ENCODE measurements at regions not wholly inside any gene's neighbourhood (a gene's known extent, or its start where the extent isn't known, plus 50 kb on each side); places are given as distances from the start of the nearest gene placed in this dataset.
"Not testable (repeated sequence)": the region's sequence is repeated elsewhere in the genome, so short reads cannot be mapped to it uniquely, and the experiment has no call there.

DNA sequence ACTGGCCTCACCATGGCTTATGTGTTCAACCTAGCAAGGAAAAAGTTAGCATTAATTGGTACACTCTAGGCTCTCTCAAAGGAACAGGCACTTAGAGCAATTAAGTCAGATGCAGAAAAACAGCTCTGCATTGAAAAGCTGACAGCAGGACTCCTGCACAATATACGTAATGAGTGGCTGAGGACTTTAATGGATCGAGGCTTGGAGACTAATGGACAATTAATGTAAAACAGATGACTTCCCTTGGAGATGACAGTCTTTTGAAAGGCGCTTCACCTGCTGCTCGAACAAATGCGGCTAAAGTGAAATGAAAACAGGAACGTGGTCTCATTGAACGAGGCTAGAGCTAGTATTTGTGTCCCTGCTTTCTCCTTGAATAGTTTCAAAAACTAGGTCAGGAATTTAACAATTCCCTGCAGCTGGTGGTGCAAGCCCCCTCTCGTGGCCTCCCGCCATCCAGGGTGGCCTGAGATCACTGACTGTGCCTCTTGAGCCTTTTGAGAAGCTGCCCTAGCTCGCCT is 137.1 kb downstream of the ELOVL4 start:
- DNase-seq (ENCODE audit: low read depth): no peak

- DNase-seq (ENCODE audit: low read depth): no peak
Observed at GRCh38 chr6:79808921-79809320, 138.4 kb downstream of the ELOVL4 start.

DNA sequence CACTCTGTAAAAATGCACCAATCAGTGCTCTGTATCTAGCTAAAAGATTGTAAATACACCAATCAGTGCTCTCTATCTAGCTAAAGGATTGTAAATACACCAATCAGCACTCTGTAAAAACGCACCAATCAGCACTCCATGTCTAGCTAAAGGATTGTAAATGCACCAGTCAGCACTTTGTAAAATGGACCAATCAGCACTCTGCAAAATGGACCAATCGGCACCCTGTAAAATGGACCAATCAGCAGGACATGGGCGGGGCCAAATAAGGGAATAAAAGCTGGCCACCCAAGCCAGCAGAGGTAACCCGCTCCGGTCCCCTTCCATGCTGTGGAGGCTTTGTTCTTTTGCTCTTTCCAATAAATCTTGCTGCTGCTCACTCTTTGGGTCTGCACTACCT is 140.7 kb downstream of the ELOVL4 start:
- DNase-seq (ENCODE audit: low read depth): not testable (repeated sequence)

DNA sequence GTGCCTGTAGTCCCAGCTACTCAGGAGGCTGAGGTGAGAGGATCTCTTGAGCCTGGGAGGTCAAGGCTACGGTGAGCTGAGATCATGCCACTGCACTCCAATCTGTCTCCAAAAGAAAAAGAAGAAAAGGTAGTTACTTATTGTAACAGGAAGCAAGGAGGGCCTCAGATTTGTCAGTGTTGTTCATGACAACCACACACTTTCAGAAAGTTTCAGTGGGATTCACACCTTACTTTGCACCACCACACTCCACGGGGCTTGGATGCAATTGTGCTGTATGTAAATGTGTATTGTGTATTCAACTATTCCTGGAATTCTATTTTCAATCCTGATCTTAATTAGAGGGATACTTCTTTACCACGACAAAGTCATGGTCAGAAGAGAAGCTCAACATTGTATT is 142.6 kb downstream of the ELOVL4 start:
- DNase-seq (ENCODE audit: low read depth): no peak

DNA sequence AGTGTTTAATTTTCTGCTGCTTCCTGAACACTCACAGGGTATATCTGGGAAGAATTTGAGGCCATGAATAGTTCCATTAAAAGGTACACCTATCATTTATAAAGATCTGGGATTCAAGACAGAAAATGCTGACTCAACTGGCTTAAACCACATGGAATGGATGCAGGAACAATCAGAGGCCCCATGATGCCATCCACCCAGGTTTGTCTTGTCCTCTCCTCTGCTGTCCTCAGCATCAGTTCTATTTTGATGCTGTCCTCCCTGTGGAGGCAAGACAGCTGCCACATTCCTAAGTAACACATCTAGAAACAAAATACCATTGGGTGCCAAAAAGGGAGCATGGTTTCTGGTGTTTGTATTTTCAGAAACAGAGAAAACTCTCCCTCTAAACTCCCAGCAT is 143.4 kb downstream of the ELOVL4 start:
- DNase-seq (ENCODE audit: low read depth): no peak

- DNase-seq (ENCODE audit: low read depth): no peak
Observed at GRCh38 chr6:79802657-79803300, 144.6 kb downstream of the ELOVL4 start.

GRCh38 chr6:79801362-79801761 is 146.0 kb downstream of the ELOVL4 start:
- DNase-seq (ENCODE audit: low read depth): no peak

DNA sequence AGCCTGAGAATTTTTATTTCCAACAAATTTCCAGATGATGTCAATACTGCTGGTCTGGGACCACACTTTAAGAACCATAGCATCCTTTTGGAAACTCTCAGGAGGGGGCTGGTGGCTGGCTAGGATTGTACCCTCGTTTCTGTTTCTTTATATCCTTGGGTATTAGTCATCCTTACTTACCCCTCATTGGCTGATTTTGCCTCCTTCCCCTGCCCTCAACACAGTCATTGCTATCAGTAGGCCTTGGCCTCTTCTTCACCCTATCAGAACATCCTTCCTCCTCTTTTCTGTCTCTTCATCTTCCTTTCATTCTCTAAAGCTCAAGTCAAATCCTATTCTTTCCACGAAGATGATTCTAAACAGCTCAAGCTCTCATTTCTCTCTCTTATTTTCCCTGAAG is 148.5 kb downstream of the ELOVL4 start:
- DNase-seq (ENCODE audit: low read depth): no peak

- no peak for DNase-seq (ENCODE audit: low read depth)
Observed at GRCh38 chr6:79797912-79798311, 149.4 kb downstream of the ELOVL4 start.

DNA sequence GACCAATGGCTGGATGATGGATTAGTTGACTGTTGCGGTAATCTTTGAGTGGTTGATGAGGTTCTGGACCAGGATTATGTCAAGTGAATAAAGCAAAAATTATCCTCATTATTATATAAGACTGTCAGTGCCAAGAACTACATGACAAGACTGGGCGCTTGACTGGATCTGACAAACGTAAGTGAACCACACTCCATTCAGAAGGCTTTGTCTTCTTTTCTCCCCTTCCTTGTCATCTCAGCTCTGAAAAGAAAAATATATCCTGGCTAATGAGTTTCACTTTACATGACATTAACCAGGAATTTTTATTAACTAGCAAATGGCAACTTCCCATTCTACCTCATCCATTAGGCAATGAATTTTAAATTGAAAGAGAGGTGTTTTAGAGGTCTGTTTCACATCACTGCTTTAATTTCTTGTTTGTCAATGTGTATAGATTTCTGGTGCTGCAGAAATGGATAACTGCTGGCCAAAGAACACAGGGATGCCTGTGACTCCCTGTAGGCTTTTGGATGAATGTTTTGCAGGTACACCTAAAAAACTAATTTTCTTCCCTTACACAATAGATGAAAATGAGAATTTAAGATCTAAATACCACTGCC is 150.1 kb downstream of the ELOVL4 start:
- no peak for DNase-seq (ENCODE audit: low read depth)

DNA sequence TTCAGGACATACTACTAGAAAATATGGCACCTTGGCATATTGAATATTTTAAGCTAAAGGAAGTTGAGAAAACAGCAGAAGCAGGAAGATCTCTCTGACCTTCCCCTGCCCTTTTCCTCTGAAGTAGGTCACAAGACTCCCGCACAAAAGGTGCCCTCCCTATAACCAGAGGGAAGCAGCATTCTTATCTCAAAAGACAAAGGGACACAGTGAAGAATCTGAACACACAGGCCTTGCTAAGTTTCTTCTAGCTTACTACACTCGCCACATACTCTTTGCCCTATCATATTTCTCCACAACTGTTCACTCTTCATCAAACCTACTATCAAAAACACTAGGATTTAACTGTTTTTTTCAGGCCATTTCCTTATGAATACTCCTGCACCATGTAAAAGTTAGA is 151.2 kb downstream of the ELOVL4 start:
- no peak for DNase-seq (ENCODE audit: low read depth)

DNA sequence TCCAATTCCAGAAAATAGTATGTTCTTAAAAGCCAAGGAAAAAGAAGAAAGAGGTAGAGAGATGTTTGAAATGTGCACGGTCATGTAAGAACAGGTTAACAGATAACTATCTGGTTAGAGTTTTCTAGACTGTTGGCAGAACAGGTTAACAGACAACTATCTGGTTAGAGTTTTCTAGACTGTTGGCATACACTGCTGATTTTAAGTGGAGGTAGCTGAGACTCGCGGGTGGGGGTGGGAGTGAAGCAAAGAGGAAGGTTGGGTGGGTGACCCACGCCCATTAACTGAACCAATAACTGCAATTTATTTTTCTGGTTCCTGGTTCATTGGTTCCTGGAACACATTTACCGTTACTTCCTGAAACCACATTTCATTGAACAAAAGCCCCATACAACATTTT is 157.5 kb downstream of the ELOVL4 start:
- no peak for DNase-seq (ENCODE audit: low read depth)

GRCh38 chr6:79788756-79789155 is 157.6 kb downstream of the SH3BGRL2 start:
- no peak for DNase-seq (ENCODE audit: low read depth)

GRCh38 chr6:79787626-79788025 is 156.5 kb downstream of the SH3BGRL2 start:
- no peak for DNase-seq (ENCODE audit: low read depth)

DNA sequence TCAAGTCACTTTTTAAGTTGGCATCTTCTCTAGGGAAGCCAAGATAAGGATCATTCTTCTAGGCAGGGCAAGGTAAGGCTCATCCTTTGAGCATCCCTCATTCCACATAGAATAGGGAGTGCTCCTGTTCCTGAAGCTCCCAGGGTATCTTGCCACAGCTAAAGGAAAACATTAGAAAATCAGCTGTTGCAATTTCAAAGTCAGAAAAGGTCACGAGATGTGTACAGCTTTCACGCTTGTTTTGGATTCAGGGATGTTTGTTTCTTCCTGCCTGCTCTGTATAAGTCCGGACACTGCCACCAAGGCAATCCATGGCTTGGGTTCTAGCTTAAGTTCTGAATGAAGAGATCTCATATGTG is 153.2 kb downstream of the SH3BGRL2 start:
- no peak for DNase-seq (ENCODE audit: low read depth)

GRCh38 chr6:79783670-79784394 is 152.7 kb downstream of the SH3BGRL2 start:
- no peak for DNase-seq (ENCODE audit: low read depth)

DNA sequence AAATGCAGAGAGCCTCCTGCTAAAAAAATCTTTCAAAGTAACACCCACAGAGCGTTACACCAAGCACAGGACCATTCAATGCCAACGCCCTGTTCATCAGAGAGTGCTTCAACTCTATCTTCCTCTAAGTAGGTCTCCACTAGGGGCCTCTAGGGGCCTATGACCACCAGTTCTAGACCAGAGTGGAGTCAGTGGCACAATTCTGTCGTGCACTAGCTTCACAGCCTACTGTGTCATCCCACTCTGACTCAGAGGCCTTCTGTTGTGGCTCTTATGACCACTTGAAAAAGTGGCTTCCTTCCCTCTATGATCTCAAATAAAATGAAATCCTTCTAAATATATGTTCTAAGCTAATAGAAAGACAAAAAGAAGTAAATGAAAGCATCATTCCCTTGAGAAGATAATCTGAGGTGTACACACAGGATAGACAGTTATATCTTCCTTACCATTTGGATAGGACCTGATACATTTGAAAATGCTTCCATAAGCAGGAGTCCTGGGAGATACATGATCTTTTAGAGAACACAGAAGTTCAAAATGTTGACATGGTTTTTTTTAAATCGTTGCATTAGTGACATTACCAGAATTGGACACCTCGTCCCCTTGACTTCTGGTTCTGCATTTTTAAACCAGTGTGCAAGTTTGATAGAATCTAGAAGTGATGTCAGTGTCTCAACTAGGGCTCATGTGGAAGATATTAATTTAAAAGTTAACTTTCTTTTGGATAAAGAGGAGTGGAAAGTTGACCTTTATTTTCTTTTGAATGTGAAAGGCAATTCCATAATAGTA is 151.9 kb downstream of the SH3BGRL2 start:
- no peak for DNase-seq (ENCODE audit: low read depth)

DNA sequence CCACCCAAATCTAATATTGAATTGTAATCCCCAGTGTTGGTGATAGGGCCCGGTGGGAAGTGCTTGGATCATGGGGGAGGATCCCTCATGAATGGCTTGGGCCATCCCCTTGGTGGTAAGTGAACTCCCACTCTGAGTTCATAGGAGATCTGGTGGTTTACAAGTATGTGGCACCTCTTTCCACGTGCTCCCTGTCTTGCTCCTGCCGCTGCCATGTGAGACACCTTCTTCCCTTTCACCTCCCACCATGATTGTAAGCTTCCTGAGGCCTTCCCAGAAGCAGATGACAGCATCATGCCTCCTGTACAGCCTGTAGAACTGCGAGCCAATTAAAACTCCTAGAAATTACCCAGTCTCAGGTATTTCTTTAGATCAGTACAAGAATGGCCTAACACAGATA is 150.8 kb downstream of the SH3BGRL2 start:
- DNase-seq (ENCODE audit: low read depth): no peak

DNA sequence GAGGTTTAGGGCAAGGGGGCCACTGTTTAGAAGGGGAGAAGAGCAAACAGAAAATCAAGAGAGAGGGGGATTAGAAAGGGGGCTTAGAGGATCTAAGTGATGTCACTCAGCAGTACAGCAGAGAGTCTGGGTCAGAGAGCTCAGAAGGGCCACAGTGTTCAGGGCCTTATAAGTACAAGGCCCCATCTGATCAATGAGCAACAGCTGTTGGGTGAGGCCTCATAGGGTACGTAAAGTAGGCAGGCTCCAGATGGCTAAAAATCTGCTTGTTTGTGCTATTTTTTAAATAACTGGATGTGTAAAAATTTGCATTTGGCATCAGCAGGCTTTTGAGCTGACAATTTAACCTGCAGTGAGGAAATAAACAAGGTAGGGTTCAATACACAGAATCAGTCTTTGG is 149.8 kb downstream of the SH3BGRL2 start:
- no peak for DNase-seq (ENCODE audit: low read depth)

- DNase-seq (ENCODE audit: low read depth): no peak
Observed at GRCh38 chr6:79778816-79779215, 147.7 kb downstream of the SH3BGRL2 start.

- peak; percentile 77 for DNase-seq (ENCODE audit: low read depth)
Observed at GRCh38 chr6:79777713-79778579, 146.8 kb downstream of the SH3BGRL2 start.

GRCh38 chr6:79776076-79776475 is 144.9 kb downstream of the SH3BGRL2 start:
- DNase-seq (ENCODE audit: low read depth): no peak

Measured in stimulated activated CD8-positive, alpha-beta memory T cell treated with anti-CD3 and anti-CD28 coated beads, Interleukin-12 subunit alpha, Interleukin-12 subunit beta, amount 100 ng/mL, for 4 hours (primary cell).